ENCODE measurements at regions not wholly inside any gene's neighbourhood (a gene's known extent, or its start where the extent isn't known, plus 50 kb on each side); places are given as distances from the start of the nearest gene placed in this dataset.

GRCh38 chr2:18464913-18465312, 95.5 kb downstream of the RDH14 start:
- DNase-seq: no peak

GRCh38 chr2:18456026-18456425, 104.4 kb downstream of the RDH14 start:
- DNase-seq: no peak

DNA sequence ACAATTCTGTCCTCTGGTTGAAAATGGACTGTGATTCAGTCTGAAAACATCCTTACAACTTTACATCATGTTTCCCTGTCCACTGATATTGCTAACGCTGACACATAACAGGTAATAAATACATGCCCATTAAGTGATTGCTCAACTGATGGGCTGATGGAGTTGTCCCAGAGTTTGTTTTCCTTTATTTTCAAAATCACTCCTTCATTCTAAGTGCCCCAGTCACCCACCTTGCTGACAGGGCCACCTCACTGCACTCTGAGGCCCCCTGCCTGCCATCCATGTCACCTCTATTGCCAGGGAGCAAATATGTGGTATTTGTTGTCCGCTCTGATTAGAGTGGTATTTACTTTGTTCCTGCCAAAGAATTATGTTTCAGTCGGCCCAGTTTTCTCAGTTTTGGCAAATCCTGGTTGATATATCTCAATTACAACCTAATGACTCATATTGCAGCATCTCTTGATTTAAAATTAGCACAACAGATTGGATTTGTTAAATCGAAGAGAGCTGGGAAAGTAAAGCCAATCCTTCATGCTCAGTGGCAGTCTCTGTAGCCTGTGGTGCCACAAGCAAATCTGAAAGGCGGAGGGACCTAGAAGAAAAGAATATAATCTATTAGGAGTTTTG, 105.1 kb downstream of the RDH14 start:
- DNase-seq: no peak

- no peak for DNase-seq
These were observed 105.7 kb downstream of the RDH14 start for GRCh38 chr2:18454692-18455235.

DNA sequence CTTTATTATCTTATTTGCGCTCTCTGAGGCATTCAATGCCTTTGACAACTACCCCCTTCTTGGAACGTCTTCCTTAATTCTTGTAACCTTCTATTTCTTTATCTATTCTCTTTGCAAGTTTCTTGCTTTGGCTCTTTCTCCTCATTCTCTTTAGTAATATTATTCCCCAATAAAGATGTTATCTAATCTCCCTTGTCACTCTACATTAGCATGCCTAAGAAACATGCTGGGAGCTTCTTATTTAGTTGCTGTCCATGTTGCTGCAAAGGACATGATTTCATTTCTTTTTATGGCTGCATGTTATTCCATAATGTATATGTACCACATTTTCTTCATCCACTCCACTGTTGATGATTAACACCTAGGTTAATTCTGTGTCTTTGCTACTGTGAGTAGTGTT, 113.7 kb downstream of the RDH14 start:
- no peak for DNase-seq

GRCh38 chr2:18445433-18446320, 114.8 kb downstream of the RDH14 start:
- DNase-seq: no peak

DNA sequence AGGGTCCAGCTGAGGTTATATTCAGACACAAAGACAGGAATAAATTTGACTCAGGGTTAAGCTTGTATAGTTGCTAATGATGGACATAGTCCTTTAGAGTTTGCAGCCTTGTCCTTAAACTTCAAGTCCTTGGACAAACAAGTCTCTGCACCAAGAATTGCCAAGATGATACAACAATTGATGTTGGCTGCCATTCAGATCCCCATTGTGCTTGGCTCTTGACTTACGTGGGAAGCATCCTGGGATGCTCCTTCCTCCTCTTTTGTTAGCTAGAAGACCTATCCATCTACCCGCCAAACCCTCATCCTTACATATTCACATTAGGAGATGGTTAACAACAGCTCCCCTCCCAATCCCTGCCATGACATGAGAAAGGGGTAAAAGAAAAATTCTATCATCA, 115.6 kb downstream of the RDH14 start:
- DNase-seq: no peak

GRCh38 chr2:18441583-18441982, 118.9 kb downstream of the RDH14 start:
- DNase-seq: no peak

DNA sequence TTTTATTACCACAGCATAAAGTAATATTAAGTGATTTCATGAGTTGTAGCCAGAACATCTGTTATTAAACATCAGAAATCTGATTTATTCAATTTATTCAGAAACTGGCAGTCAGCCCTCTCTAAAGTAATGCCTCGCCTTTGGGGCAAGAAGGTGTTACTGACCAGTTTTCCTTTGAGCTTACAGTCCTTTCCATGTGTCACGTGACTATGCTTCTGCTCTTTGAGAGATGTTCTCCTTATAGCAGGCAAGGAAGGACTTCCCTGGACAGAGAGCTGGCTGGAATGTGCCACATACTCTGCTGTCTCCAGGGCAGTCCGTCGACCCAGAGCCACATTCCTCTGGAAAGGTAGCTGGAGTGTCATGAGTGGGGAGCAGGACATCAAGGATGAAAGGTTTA, 119.7 kb downstream of the RDH14 start:
- DNase-seq: no peak

- DNase-seq: no peak
These were observed 120.3 kb downstream of the RDH14 start for GRCh38 chr2:18440141-18440661.

- no peak for DNase-seq
These were observed 120.7 kb downstream of the RDH14 start for GRCh38 chr2:18439716-18440115.

- DNase-seq: no peak
These were observed 122.5 kb downstream of the RDH14 start for GRCh38 chr2:18437909-18438308.

DNA sequence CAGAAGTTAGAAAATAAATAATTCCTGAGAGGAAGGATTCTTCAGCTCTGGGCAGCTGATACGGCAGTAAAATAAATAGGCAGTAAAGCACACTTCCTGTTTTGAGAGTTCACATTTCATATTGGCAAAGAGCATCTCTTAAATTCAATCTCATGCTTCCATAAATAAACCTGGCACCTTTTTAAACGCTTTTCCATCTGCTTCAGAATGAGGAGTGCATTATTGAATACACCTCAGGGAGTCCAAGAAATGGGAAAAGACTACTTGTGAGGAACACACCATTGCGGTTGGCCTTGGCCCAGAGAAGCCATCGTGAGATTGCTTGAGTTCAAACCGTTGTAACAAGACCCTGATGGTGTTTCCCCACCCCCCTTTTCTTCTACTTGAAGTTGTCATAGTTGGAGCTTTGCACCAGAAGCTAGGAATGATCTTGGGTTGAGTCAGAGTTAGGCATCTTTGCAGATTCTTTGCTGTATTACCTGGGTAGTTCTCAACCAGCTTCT, 123.9 kb downstream of the RDH14 start:
- no peak for DNase-seq

DNA sequence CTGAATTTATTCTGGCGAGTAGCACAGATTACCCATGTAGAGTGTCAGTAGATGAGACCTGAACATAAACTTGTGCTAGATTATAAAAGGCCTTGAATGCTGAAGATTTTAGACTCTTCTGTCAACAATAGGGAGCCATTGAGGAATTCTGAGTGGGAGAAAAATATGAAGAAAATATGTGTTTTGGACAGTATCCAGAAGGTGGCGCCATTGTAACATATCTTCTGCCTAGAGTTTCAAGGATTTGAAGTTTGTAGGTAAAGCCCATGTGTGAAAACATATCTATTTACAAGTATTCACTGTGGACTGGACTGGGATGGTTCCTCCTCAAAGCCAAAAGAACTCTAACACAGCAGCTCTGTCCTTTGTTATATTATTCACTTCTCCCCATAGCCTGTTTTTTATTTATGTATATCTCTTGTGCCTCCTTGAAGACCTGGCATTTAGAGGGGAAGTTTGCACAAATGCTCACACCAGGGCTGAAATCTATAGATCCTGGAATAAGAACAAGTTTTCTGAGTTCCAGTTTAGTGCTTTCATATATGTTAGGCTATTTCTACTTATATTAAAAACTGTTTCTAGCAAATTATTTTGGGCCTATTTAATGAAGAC, 124.9 kb downstream of the RDH14 start:
- DNase-seq: no peak

GRCh38 chr2:18433872-18434271, 126.6 kb downstream of the RDH14 start:
- DNase-seq: no peak

- DNase-seq: no peak
These were observed 127.5 kb downstream of the RDH14 start for GRCh38 chr2:18432999-18433398.

DNA sequence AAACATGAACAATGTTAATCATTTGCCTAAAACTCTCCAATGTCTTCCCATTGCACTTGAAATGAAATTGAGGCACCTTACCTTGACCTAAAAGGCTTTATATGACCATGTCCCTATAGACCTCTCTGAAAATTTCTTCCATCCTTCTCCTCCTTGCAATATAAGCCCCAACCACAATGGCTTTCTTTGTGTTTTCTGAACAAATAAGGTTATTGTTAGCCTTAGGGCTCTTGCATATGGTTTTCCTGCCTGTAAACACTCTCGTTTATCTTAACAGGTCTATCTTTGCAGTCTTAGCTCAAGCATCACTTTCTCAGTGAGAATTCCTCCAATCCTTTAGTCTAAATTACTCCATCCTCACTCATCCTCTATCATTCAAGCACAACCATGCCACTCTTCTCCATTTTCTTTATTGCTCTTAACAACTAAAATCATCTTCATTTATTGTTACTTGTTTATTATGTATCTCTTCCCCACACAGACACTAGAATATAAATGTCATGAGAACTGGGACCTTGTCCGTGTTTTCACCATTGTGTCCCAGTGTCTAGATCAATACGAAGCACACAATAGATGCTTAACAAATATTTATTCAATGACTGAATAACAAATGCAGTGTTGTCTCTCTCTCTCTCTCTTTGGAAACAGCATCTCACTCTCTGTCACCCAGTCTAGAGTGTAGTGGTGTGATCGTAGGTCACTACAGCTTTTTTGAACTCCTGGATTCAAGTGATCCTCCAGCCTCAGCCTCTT, 129.3 kb downstream of the RDH14 start:
- no peak for DNase-seq

- DNase-seq: no peak
These were observed 131.9 kb downstream of the RDH14 start for GRCh38 chr2:18428516-18428915.

DNA sequence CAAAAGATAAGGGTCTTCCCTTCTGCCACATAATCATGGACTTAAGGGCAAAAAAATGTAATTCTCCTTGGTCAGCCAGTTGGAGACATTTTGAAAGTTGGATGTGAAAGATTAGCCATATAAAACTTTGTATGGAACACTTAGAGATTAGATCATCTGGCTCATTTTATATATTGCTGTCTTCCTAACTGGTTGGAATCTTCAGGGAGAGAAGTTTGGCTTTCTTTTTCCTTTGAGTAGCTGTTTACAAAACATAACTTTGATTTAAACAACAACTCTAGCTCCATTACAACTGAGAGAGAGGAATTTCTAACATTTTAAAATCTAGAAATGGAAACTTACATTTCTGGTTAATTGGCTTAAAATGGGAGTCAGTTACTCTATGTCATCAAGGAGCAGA, 132.7 kb downstream of the RDH14 start:
- DNase-seq: no peak

DNA sequence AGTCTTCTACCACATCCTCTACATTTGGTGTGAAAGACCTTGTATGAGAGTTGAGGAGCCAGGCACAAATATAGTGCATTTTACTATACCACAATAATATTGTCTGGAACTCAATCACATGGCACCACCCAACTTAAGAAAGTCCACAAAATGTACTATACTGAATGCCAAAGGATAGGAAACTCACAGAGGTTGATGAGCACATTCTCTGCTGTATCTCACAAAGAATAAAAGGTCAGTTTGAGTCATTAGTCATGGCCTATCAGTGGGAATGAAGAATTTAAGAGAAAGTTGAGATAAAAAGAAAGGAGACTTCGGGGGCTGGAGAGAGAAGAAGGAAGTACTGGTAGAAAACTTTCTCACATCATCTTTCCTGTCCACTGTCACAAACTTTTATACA, 134.3 kb downstream of the RDH14 start:
- no peak for DNase-seq

DNA sequence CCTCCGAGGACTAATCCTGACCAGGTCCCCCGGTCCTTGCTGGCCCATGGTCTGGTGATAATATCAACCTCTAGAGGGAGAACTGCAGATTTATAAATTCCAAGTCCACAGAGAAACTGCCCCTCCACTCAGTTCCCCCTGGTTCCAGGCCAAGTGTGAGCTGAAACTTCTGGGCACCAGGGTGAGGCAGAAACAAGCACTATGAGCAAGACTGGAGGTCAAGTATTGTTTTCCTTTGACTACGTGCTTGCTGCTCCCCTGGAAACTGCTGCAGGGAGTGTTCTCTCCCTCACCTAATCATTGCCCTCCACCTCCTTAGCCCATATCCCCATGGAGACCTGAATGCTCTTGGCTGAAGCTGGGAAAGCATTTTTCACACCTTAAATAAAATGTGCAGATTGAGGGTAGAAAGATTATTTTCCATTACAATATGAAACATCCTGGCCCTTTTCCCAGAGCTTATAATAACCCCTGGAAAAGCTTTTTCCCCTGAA, 135.2 kb downstream of the RDH14 start:
- no peak for DNase-seq

DNA sequence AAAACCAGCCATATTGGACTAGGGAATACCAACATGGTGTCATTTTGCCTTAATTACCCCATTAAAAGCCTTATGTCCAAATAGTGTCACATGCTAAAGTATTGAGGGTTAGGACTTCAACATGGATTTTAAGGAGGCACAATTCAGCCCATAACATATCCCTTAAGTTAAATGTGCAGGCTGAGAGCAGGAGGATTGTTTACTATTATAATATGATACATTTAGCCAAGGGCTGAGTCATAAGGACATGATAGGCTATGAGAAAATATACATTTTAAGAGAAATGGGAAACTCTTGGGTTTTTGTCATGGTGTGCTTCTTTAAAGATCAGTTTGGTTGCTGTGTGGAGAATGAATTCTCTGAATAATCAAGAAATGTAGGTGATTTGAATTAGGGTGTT, 136.8 kb downstream of the RDH14 start:
- DNase-seq: no peak

Data from activated CD4-positive, CD25-positive, alpha-beta regulatory T cell treated with anti-CD3 and anti-CD28 coated beads, Interleukin-2, amount 50 U/mL, for 72 hours (primary cell).